Effector memory CD8-positive, alpha-beta T cell (primary cell): ENCODE measurements at regions not wholly inside any gene's neighbourhood (a gene's known extent, or its start where the extent isn't known, plus 50 kb on each side); places are given as distances from the start of the nearest gene placed in this dataset.

Experiments used
- ATAC-seq: fragments of 150-1000 bp; cut with Tn5 transposase; replicated peaks from 2 replicates; pipeline ENCODE4 v1.10.0; 2021; ENCODE audit warnings: mild to moderate bottlenecking, moderate library complexity
- DNase-seq, 3 experiments: peaks; one replicate each; pipeline ENCODE4 v3.0.0; 2021
- H3K27ac Mint-ChIP-seq, 2 donors: one replicate each; pipeline ENCODE4 v1.8.0; 2022; ENCODE audit warnings: mild to moderate bottlenecking in 2 of 2, mixed read lengths in 2 of 2, moderate library complexity in 2 of 2
- H3K27me3 Mint-ChIP-seq, 2 donors: one replicate each; pipeline ENCODE4 v1.8.0; 2022; ENCODE audit warnings: mixed read lengths in 2 of 2
- H3K36me3 Mint-ChIP-seq: one replicate; pipeline ENCODE4 v1.8.0; 2022; ENCODE audit warnings: mild to moderate bottlenecking, moderate library complexity, mixed read lengths; ENCODE audit not compliant: insufficient read depth
- H3K4me1 Mint-ChIP-seq, 2 donors: one replicate each; pipeline ENCODE4 v1.8.0; 2022; ENCODE audit warnings: low read depth in 2 of 2, mixed read lengths in 2 of 2
- H3K4me3 Mint-ChIP-seq, 2 donors: one replicate each; pipeline ENCODE4 v1.8.0; 2022; ENCODE audit warnings: mild to moderate bottlenecking in 2 of 2, mixed read lengths in 2 of 2, moderate library complexity in 2 of 2
- H3K9me3 Mint-ChIP-seq, 2 donors: one replicate each; pipeline ENCODE4 v1.8.0; 2022; ENCODE audit warnings: mixed read lengths in 2 of 2

DNA sequence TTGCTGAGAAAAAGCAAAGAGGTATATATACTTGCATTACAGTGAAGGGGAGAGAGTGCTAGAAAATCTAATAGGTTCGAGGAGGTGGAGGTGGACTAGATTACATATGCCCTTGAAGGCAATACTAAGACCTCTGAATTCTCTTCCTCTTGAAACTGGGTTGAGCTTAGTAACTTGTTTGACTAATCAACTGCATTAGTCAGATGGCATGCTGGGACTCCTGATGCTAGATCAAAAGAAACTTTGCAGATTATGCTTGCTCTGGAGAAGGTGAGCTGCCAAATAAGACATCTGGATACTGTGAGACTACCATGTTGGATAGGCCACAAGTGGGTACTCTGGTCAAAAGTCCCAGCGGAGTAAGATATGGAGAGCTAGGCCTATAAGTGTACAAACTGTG, 331.3 kb downstream of the KLF5 start:
- Mint-ChIP-seq H3K4me1 (no peaks in the 10 kb centered on the region), H3K9me3 (peaks cover 0 to 3% of the 10 kb centered on the region in 2 donors), H3K4me3 (no peak overlapping the region), H3K27me3 (peaks cover 5 to 13% of the 10 kb centered on the region in 2 donors), H3K27ac (no peak overlapping the region), H3K36me3 (no peaks in the 10 kb centered on the region)
- no peak for ATAC-seq
- DNase-seq: no peak

DNA sequence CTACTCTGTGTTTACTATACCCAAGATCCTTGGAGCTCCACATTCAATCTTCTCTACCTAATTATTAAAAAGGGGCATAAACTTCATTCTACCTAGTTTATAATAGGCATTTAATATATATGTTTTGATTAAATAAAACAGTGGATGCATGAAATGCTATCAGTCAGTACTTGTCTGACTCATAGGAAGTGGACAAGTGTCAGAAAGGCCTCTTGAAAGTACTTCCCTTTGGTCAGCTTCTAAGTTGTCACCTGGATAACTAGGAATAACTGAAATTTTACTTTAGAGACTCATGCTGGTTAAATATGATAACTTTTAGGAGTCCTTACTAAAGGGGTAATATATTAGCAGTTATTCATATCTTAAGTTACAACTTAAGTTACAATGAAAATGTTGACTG, 329.8 kb downstream of the KLF5 start:
- ATAC-seq: no peak
- Mint-ChIP-seq H3K4me3 (no peak overlapping the region), H3K36me3 (no peaks in the 10 kb centered on the region), H3K4me1 (no peaks in the 10 kb centered on the region), H3K9me3 (peaks cover 0 to 3% of the 10 kb centered on the region in 2 donors), H3K27ac (no peak overlapping the region), H3K27me3 (peaks cover 20% of the 10 kb centered on the region in 2 donors)
- no peak for DNase-seq

DNA sequence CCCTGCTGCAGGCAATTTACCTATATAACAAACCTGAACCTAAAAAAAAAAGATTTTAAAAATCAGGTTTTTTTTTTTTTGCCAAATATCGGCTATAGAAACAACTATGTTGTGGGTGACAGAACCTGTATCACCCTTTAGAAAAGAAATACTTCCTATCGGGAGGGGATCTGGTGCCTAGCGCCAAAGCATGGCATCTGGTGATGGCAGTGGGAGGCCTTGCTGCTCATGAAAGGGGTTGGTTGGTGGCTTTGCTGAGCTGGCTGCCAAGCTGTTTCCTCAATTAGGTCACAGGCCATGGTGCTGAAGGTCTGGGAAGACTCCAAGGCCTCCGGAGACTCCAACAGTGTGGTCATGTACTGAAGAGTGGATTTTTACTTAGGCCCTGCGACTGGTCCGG, 328.5 kb downstream of the KLF5 start:
- no peak overlapping the region for H3K27ac Mint-ChIP-seq
- no peaks in the 10 kb centered on the region for H3K36me3 Mint-ChIP-seq
- H3K9me3 Mint-ChIP-seq: peaks cover 0 to 3% of the 10 kb centered on the region in 2 donors
- ATAC-seq: no peak
- no peak overlapping the region for H3K4me3 Mint-ChIP-seq
- H3K4me1 Mint-ChIP-seq: no peaks in the 10 kb centered on the region
- H3K27me3 Mint-ChIP-seq: peaks cover 24 to 25% of the 10 kb centered on the region in 2 donors
- DNase-seq: no peak

DNA sequence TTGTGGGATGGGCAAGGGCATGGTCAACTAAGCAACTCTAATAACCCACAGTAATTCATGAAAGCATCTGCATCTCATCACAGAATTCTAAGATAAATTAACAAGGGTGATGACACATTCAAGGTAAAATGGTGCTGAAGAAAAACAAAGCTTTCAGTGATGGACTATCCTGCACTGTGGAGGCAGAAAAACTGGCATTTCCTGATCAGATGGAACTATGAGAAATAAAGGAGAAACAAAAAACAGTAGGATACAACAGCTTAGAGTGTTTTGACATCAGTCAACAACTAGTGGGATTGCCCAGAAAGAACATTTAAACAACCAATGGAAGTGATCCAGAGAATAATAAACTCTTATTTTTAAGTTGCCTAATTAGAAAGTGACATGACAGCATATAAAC, 327.0 kb downstream of the KLF5 start:
- H3K9me3 Mint-ChIP-seq: peaks cover 0 to 3% of the 10 kb centered on the region in 2 donors
- H3K4me3 Mint-ChIP-seq: no peak overlapping the region
- no peak overlapping the region for H3K27ac Mint-ChIP-seq
- ATAC-seq (no peak), DNase-seq (no peak)
- H3K36me3 Mint-ChIP-seq: no peaks in the 10 kb centered on the region
- no peaks in the 10 kb centered on the region for H3K4me1 Mint-ChIP-seq
- H3K27me3 Mint-ChIP-seq: peaks cover 15 to 25% of the 10 kb centered on the region in 2 donors

DNA sequence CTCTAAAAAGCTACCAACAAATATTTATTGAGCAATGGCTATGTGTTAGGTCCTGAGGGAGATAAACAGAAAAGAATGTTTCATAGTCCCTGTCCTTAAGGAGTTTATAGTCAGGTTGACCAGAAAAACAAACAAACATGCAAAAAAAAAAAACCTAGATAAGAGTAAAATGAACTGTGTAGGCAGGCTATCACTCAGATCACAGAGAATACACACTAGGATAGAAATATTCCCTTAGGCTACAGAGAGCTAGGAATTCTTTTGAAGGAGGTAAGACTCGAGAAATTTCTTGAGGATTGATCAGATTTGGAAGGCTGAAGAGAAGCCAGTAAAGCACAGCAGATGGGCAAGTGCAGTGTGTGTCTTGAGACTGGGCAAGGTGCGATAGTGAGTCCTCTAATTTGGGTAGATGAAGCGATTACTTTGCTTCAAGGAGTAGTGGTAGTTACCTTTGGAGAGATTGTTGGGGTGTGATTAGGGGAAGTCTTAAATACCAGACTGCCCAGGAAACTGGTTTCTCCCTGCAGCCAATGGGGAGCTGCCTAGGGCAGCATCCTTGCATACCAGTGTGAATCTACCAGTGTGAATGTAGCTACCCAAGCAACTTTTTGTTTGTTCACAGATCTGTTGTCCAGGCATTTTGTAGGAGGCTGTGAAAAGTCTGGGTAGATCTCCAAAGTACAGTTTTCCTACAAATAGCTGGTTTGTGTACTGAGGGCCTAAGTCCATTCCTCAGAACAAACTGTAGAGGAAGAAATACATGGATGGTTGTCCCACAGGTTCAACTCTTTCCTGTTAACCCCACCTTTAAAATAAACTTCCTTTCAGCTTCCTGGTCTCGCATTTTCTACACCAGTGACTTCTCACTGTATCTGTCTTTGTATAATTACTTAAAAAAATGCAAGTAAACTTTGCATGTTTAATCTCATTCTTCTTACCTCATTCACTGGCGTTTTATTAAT, 314.1 kb downstream of the KLF5 start:
- no peaks in the 10 kb centered on the region for H3K4me1 Mint-ChIP-seq
- H3K9me3 Mint-ChIP-seq: peaks cover 0 to 2% of the 10 kb centered on the region in 2 donors
- no peaks in the 10 kb centered on the region for H3K36me3 Mint-ChIP-seq
- no peak overlapping the region for H3K4me3 Mint-ChIP-seq
- DNase-seq: no peak
- H3K27me3 Mint-ChIP-seq: peaks cover 18 to 25% of the 10 kb centered on the region in 2 donors
- no peak overlapping the region for H3K27ac Mint-ChIP-seq
- ATAC-seq: no peak

DNA sequence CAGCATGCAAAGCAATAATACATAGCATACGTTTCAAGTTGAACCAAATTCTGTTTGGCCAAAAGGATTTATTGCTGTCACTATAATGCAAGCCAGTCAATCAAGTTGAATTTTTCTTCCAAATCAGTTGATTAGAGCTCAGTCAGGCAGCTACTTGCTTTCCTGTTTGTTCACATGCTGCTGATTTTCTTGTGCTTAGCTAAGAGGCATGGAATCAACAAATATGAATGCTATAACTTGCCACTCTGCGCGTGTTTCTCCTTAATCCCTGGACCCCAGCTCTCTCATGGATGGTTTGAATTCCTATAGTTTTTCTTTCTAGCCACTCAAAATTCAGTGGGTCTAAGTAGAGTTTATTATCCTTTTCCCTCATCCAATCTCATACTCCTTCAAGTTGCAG, 311.3 kb downstream of the KLF5 start:
- no peak overlapping the region for H3K27ac Mint-ChIP-seq
- no peaks in the 10 kb centered on the region for H3K4me1 Mint-ChIP-seq
- no peaks in the 10 kb centered on the region for H3K9me3 Mint-ChIP-seq
- H3K27me3 Mint-ChIP-seq: peaks cover 18 to 25% of the 10 kb centered on the region in 2 donors
- no peak for DNase-seq
- no peak for ATAC-seq
- no peaks in the 10 kb centered on the region for H3K36me3 Mint-ChIP-seq
- H3K4me3 Mint-ChIP-seq: no peak overlapping the region

DNA sequence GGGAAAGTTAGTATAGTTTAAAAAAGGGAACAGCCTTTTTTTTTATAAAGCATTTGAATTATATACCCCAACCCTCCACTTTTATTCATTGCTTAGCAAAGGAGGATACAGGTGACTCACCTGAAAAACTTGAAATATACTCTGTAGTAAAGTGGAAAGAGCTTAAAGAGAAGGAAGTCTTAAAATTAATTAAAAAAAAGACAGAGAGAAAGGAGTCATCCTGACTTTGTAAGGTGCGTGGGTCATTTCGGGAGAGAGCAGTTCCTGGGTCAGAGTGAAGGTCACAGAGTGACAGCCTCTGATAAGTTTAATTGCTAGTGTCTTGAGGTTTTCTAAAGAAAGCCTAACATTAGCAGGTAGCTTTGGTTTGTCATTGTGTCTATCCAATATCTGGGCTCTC, 310.3 kb downstream of the KLF5 start:
- H3K36me3 Mint-ChIP-seq: no peaks in the 10 kb centered on the region
- H3K4me1 Mint-ChIP-seq: no peaks in the 10 kb centered on the region
- DNase-seq (no peak), ATAC-seq (no peak)
- H3K27me3 Mint-ChIP-seq: peaks cover 18 to 25% of the 10 kb centered on the region in 2 donors
- H3K4me3 Mint-ChIP-seq: no peak overlapping the region
- H3K9me3 Mint-ChIP-seq: no peaks in the 10 kb centered on the region
- no peak overlapping the region for H3K27ac Mint-ChIP-seq

DNA sequence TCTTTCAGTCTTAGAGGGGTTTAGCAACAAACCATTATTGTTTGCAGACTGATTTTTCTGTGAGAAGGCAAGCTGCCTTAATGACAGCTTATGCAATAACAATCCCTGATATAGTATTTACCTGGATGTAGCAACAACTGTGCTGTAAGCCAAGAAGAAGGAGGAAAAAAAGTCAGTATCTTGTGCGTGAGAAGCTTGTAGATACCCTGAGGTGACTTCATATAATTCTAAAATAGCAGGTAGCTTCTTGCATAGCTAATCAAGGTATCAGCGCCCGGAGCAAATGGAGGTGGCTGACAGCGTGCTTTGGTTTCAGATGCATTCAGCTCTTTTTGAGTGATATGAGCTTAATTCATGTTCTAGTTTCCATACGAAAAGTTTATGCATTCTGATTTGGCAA, 309.8 kb downstream of the KLF5 start:
- no peak overlapping the region for H3K27ac Mint-ChIP-seq
- ATAC-seq (no peak), DNase-seq (no peak)
- H3K27me3 Mint-ChIP-seq: peaks cover 18 to 25% of the 10 kb centered on the region in 2 donors
- no peaks in the 10 kb centered on the region for H3K4me1 Mint-ChIP-seq
- no peaks in the 10 kb centered on the region for H3K36me3 Mint-ChIP-seq
- no peak overlapping the region for H3K4me3 Mint-ChIP-seq
- no peaks in the 10 kb centered on the region for H3K9me3 Mint-ChIP-seq

DNA sequence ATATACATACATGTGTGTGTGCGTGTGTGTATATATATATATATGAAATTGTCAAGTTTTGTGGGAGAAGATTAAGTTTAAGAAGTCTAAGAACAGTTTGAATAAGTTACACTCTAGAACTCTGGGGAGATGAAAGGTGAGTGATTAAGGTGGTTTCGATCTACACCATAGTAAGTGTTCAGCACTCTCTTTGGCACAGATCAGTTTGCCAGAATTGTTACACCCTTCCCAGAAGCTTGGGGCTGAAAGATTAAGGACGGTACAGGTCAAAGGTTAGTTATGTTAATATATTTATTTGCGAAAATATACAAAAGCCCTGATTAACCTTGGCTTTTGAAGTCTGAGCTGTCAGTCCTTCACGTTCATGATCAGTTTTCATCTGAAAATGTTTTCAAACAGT, 309.1 kb downstream of the KLF5 start:
- Mint-ChIP-seq H3K27me3 (peaks cover 17 to 23% of the 10 kb centered on the region in 2 donors), H3K4me3 (no peak overlapping the region), H3K27ac (no peak overlapping the region), H3K4me1 (no peaks in the 10 kb centered on the region), H3K36me3 (no peaks in the 10 kb centered on the region), H3K9me3 (no peaks in the 10 kb centered on the region)
- ATAC-seq (no peak), DNase-seq (no peak)

DNA sequence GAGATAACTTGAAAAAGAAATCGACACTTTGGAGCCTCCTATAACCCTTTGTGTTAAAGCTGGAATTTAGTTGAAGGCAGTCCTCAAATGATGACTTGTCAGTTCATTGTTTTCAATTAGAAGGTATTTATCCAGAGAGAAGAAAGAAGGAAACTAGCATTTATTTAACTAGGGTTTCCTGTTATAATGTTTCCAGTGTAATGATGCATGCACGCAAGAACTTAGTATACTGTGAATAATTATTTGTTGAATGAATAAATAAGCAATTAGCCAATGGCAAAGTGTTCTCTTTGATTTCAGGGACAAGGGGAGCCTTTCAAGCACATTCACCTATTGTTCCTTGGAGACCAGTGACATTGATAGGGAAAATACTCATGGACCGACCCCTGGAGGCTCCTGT, 307.4 kb downstream of the KLF5 start:
- no peaks in the 10 kb centered on the region for H3K9me3 Mint-ChIP-seq
- H3K4me1 Mint-ChIP-seq: no peaks in the 10 kb centered on the region
- no peaks in the 10 kb centered on the region for H3K36me3 Mint-ChIP-seq
- H3K27ac Mint-ChIP-seq: no peak overlapping the region
- DNase-seq: no peak
- peaks cover 5 to 7% of the 10 kb centered on the region in 2 donors for H3K27me3 Mint-ChIP-seq
- no peak overlapping the region for H3K4me3 Mint-ChIP-seq
- ATAC-seq: no peak

DNA sequence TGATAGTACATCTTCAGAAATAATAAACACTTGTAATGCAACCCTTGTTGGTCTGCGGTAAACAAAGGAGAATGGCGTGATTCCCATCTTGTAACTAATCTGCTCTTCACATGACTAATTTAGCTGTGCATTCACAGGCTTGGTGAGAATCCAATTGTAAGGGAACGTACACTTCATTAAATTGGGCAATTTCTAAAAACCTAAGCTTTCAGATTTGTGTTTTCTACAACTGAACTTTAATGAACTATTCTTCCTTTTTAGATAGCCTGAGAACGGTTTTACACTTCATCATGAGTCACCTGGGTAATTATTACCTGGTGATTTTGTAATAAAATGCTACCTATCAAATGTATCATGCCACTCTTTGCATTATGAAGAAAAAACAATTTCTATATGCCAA, 306.9 kb downstream of the KLF5 start:
- no peak for DNase-seq
- H3K9me3 Mint-ChIP-seq: no peaks in the 10 kb centered on the region
- no peak overlapping the region for H3K27ac Mint-ChIP-seq
- no peak for ATAC-seq
- peaks cover 0 to under 1% of the 10 kb centered on the region in 2 donors for H3K27me3 Mint-ChIP-seq
- H3K4me3 Mint-ChIP-seq: no peak overlapping the region
- H3K36me3 Mint-ChIP-seq: no peaks in the 10 kb centered on the region
- no peaks in the 10 kb centered on the region for H3K4me1 Mint-ChIP-seq

DNA sequence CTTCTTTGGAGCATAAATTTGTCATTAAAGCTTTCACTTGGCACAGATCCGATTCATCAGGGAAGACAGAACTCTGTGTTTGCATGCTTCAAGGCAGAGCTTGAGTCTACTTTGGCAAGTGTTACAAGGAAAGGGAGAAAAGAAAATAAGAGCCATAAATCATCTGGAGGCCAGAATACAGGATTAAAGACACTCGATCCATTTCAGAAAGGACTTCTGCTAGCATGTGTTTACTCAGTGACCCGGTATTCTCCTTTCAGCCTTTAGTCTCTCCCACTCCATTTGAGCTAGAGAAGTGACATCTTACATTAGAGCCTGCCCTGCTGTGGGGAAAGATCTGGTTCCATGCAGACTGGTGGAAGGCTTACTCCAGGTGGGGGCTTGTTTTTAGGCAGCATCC, 306.4 kb downstream of the KLF5 start:
- H3K4me1 Mint-ChIP-seq: no peaks in the 10 kb centered on the region
- H3K27me3 Mint-ChIP-seq: no peaks in the 10 kb centered on the region
- H3K27ac Mint-ChIP-seq: no peak overlapping the region
- no peak overlapping the region for H3K4me3 Mint-ChIP-seq
- H3K36me3 Mint-ChIP-seq: no peaks in the 10 kb centered on the region
- ATAC-seq: no peak
- no peak for DNase-seq
- no peaks in the 10 kb centered on the region for H3K9me3 Mint-ChIP-seq

DNA sequence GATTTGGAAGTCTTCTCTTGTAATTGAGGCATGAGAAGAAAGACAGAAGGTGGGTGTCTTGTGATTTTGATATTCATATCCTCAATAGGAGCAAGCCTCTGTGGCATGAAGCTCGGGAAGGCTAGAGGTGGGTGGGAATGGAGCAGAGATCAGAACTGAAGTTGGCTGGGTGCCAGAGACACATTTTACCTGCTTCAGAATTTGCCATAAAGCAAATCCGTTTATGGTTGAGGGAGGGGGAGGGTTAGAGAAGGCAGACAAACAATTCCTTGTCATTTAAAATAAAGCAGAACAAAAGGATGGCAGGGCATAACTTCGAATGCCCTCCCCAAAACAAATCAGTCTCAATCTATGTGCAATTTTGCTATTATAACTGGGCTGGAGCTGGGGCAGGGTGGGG, 305.9 kb downstream of the KLF5 start:
- no peaks in the 10 kb centered on the region for H3K9me3 Mint-ChIP-seq
- H3K27me3 Mint-ChIP-seq: no peaks in the 10 kb centered on the region
- no peaks in the 10 kb centered on the region for H3K36me3 Mint-ChIP-seq
- DNase-seq (no peak), ATAC-seq (no peak)
- H3K27ac Mint-ChIP-seq: no peak overlapping the region
- no peaks in the 10 kb centered on the region for H3K4me1 Mint-ChIP-seq
- no peak overlapping the region for H3K4me3 Mint-ChIP-seq

DNA sequence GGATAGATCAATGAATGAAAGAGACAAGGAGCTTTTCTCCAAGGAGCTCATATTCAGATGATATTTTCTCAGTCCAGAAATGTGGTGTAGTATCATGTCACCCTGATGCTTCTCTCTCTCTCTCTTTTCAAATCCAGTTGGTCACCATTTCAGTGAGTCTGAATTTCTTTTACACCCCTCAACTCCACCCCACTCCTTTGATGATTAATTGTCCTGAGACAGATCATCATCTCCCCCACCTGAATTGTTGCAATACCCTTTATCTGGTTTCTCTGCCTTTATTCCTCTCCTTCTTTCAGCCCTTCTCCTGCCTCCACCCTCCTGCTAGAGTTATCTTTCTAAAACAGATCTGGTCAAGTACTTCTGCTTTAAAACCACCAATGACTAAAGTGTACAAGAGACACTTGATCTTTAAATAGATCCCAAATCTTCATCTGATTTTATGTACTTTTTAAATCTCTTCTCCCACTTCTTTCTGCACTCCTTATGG, 299.8 kb downstream of the KLF5 start:
- Mint-ChIP-seq H3K4me3 (no peak overlapping the region), H3K27me3 (no peaks in the 10 kb centered on the region), H3K4me1 (no peaks in the 10 kb centered on the region), H3K36me3 (no peaks in the 10 kb centered on the region), H3K27ac (no peak overlapping the region), H3K9me3 (no peaks in the 10 kb centered on the region)
- ATAC-seq: no peak
- DNase-seq: no peak
